Colonic mucosa (tissue), 4 donors: ENCODE measurements at regions not wholly inside any gene's neighbourhood (a gene's known extent, or its start where the extent isn't known, plus 50 kb on each side); places are given as distances from the start of the nearest gene placed in this dataset.

Experiments
- DNase-seq: peaks from one replicate; pipeline ENCODE4 v3.0.0-alpha.2; 2020
- H3K27ac ChIP-seq: fragments of 200-600 bp; one replicate; pipeline ENCODE4 v1.8.0; 2021
- H3K27me3 ChIP-seq: fragments of 200-600 bp; one replicate; pipeline ENCODE4 v1.8.0; 2021
- H3K36me3 ChIP-seq: fragments of 200-600 bp; one replicate; pipeline ENCODE4 v1.8.0; 2021
- H3K4me1 ChIP-seq: fragments of 200-600 bp; one replicate; pipeline ENCODE4 v1.8.0; 2021; ENCODE audit warnings: mild to moderate bottlenecking
- H3K4me3 ChIP-seq: fragments of 200-600 bp; one replicate; pipeline ENCODE4 v1.8.0; 2021
- H3K9ac ChIP-seq, 2 donors: one replicate each; pipeline ENCODE4 v1.7.0; 2013; ENCODE audit warnings: control low read depth in 2 of 2, low read depth in 2 of 2, low read length in 2 of 2
- H3K9me3 ChIP-seq: fragments of 200-600 bp; one replicate; pipeline ENCODE4 v1.8.0; 2021
- CTCF ChIP-seq: fragments of 200-600 bp; IDR thresholded peaks from one replicate; pipeline ENCODE4 v1.8.0; 2022; ENCODE audit warnings: antibody characterized with exemption, mild to moderate bottlenecking
- intact Hi-C: fragments of 100-400 bp; cut with DNase I; formaldehyde crosslinking; loops from one replicate; pipeline ENCODE4 v1.14.1; 2022
- donor health status: healthy.
- donor health status: DM: no; HTN: no; CAD: no.
- donor health status: DM: no; HTN: no; CAD: no.

GRCh38 chr2:208648368-208648767, 241.8 kb downstream of the PTH2R start:
- no peak overlapping the region for H3K9ac ChIP-seq
- no peaks in the 10 kb centered on the region for H3K4me1 ChIP-seq
- H3K36me3 ChIP-seq, result no peaks in the 10 kb centered on the region
- no peak for DNase-seq
- no peaks in the 10 kb centered on the region for H3K27me3 ChIP-seq
- no peak overlapping the region for H3K4me3 ChIP-seq
- intact Hi-C loops, result no loop called here
- H3K9me3 ChIP-seq, result no peaks in the 10 kb centered on the region
- H3K27ac ChIP-seq, result no peak overlapping the region
- TF ChIP-seq CTCF, result no peak

GRCh38 chr2:208653383-208653782, 246.8 kb downstream of the PTH2R start:
- Histone ChIP-seq H3K9me3 (no peaks in the 10 kb centered on the region), H3K9ac (no peak overlapping the region), H3K4me3 (no peak overlapping the region), H3K27me3 (no peaks in the 10 kb centered on the region), H3K36me3 (no peaks in the 10 kb centered on the region), H3K27ac (no peak overlapping the region), H3K4me1 (no peaks in the 10 kb centered on the region)
- intact Hi-C loops, result no loop called here
- no peak for DNase-seq
- TF ChIP-seq CTCF, result no peak

- TF ChIP-seq CTCF, result no peak
- Histone ChIP-seq H3K9me3 (no peaks in the 10 kb centered on the region), H3K27ac (no peak overlapping the region), H3K9ac (no peak overlapping the region), H3K4me1 (no peaks in the 10 kb centered on the region), H3K27me3 (no peaks in the 10 kb centered on the region), H3K4me3 (no peak overlapping the region), H3K36me3 (no peaks in the 10 kb centered on the region)
- intact Hi-C loops, result no loop called here
- DNase-seq, result no peak
Observed at GRCh38 chr2:208654056-208654455, 247.5 kb downstream of the PTH2R start.

- H3K27me3 ChIP-seq, result no peaks in the 10 kb centered on the region
- peak; percentile 30 for TF ChIP-seq CTCF
- H3K9me3 ChIP-seq, result no peaks in the 10 kb centered on the region
- H3K27ac ChIP-seq, result no peak overlapping the region
- no peak overlapping the region for H3K9ac ChIP-seq
- intact Hi-C loops, result no loop called here
- no peak overlapping the region for H3K4me3 ChIP-seq
- no peak for DNase-seq
- H3K36me3 ChIP-seq, result no peaks in the 10 kb centered on the region
- H3K4me1 ChIP-seq, result no peaks in the 10 kb centered on the region
Observed at GRCh38 chr2:208657468-208657867, 250.9 kb downstream of the PTH2R start.

- Histone ChIP-seq H3K36me3 (no peaks in the 10 kb centered on the region), H3K9me3 (no peaks in the 10 kb centered on the region), H3K9ac (no peak overlapping the region), H3K27me3 (no peaks in the 10 kb centered on the region), H3K27ac (no peak overlapping the region), H3K4me3 (no peak overlapping the region), H3K4me1 (no peaks in the 10 kb centered on the region)
- no peak for DNase-seq
- intact Hi-C loops, result no loop called here
- TF ChIP-seq CTCF, result no peak
Observed at GRCh38 chr2:208669394-208669793, 262.8 kb downstream of the PTH2R start.

- TF ChIP-seq CTCF, result no peak
- intact Hi-C loops, result no loop called here
- Histone ChIP-seq H3K27me3 (no peaks in the 10 kb centered on the region), H3K9ac (no peak overlapping the region), H3K27ac (no peak overlapping the region), H3K9me3 (no peaks in the 10 kb centered on the region), H3K4me1 (no peaks in the 10 kb centered on the region), H3K36me3 (no peaks in the 10 kb centered on the region), H3K4me3 (no peak overlapping the region)
- no peak for DNase-seq
Observed at GRCh38 chr2:208671284-208671683, 264.7 kb downstream of the PTH2R start.
